AG10803 (cell line): ENCODE measurements at regions not wholly inside any gene's neighbourhood (a gene's known extent, or its start where the extent isn't known, plus 50 kb on each side); places are given as distances from the start of the nearest gene placed in this dataset.

Experiments used
- DNase-seq: peaks from one replicate; pipeline ENCODE4 v3.0.0; 2010; ENCODE audit warnings: low read depth
- H3K4me3 ChIP-seq: 2 replicates; pipeline ENCODE4 v1.5.1; 2011; ENCODE audit warnings: mild to moderate bottlenecking, low read length, control low read depth
- TF ChIP-seq, protein P1 (sequence below): conservative IDR thresholded peaks from 2 replicates; pipeline ENCODE4 v1.5.1; 2011; ENCODE audit warnings: mild to moderate bottlenecking, low read length, control low read depth, inconsistent platforms

DNA sequence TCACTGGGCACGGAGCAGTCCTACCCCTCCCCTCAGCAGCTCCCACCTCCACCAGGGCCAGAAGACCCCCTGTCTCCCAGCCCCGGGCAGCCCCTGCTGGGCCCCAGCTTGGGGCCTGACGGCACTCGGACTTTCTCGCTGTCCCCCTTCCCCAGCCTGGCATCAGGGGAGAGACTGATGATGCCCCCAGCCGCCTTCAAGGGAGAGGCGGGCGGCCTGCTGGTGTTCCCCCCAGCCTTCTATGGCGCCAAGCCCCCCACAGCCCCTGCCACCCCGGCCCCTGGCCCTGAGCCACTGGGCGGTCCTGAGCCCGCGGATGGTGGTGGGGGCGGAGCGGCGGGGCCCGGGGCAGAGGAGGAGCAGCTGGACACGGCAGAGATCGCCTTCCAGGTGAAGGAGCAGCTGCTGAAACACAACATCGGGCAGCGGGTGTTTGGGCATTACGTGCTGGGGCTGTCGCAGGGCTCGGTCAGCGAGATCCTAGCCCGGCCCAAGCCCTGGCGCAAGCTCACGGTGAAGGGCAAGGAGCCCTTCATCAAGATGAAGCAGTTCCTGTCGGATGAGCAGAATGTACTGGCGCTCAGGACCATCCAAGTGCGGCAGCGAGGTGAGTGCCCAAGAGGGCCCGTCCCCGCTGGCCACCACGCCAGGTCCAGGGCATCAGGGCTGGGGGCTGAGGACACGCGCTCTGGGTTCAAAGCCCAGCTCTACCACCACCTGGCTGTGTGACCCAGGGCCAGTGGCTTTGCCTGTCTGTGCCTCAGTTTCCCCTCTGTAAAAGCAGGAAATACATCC is 58.6 kb downstream of the PHETA1 start:
- no peak for DNase-seq
- H3K4me3 ChIP-seq, result no peak overlapping the region
- TF ChIP-seq, protein P1, sequence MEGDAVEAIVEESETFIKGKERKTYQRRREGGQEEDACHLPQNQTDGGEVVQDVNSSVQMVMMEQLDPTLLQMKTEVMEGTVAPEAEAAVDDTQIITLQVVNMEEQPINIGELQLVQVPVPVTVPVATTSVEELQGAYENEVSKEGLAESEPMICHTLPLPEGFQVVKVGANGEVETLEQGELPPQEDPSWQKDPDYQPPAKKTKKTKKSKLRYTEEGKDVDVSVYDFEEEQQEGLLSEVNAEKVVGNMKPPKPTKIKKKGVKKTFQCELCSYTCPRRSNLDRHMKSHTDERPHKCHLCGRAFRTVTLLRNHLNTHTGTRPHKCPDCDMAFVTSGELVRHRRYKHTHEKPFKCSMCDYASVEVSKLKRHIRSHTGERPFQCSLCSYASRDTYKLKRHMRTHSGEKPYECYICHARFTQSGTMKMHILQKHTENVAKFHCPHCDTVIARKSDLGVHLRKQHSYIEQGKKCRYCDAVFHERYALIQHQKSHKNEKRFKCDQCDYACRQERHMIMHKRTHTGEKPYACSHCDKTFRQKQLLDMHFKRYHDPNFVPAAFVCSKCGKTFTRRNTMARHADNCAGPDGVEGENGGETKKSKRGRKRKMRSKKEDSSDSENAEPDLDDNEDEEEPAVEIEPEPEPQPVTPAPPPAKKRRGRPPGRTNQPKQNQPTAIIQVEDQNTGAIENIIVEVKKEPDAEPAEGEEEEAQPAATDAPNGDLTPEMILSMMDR, result no peak

DNA sequence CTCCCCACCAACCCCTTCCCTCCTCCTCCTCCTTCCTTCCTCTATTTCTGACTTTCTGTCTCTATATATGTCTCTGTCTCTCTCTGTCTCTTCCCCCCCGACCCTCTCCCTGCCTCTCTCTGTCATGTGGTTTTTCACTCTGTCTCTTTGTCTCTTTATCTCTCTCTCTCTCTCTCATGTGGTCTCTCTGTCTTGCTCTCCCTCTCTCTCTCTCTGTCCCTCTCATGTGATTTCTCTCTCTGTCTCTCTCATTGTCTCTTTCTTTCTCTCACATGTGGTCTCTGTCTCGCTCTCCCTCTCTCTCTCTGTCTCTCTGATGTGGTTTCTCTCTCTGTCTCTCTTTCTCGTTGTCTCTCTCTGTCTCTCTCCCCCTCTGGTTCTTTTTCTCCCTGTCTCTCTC is 59.3 kb downstream of the PHETA1 start:
- TF ChIP-seq, protein P1, result no peak
- no peak for DNase-seq
- H3K4me3 ChIP-seq, result no peak overlapping the region

DNA sequence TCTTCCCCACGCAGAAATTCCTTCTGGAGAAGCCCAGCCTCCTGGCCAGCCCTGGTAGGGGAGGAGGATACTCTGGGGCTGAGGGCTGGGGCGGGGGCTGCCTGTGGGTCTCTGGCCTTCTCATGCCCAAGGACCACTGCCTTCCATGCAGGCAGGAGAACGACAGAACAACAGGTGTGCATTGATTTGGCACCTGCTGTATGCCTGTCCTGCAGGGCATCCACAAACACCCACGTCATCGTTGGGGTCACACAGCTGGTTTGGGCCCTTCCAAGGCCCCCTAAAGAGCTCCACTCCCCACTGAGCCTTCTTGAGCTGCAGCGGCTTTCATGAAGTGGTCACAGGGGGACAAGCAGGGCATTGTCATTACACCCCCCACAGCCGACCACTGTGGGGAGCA is 60.4 kb downstream of the PHETA1 start:
- TF ChIP-seq, protein P1, result no peak
- no peak for DNase-seq
- H3K4me3 ChIP-seq, result no peak overlapping the region

DNA sequence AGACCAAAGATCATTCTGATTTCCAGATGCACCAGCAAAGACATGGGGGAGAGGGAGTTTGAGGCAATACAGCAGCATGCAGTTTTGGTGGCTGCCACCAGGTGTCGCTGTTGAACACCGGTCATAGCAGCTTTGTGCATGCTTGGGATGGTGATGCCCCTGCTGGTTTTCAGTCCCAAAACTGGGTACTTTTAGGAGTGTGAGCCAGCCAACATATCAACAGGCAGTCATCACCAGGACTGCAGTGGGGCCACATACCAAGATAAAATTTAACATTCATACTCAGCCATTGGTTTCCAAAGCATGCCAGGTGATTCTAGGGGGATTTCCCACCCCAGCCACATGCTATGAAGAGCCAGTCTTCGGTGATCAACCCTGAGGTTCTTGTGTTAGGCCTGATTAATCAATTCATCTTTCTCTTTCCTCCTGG is 64.2 kb downstream of the PHETA1 start:
- DNase-seq, result no peak
- no peak overlapping the region for H3K4me3 ChIP-seq
- TF ChIP-seq, protein P1, result peak; percentile 58

DNA sequence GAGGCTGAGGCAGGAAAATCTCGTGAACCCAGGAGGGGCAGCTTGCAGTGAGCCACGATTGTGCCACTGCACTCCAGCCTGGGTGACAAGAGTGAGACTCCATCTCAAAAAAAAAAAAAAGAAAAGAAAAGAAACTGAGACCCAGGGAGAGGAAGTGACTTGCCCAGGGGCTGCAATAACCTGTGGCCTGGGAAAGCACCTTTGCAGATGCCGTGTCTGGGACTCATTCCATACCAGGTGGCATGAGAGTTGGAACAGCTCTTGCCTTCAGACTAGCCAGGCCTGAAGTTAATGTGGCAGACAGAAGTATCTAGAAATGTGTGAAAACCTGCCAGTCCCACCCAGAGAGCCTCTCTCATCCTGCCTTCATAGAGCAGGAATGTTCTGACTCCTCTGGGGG is 65.4 kb downstream of the PHETA1 start:
- no peak overlapping the region for H3K4me3 ChIP-seq
- DNase-seq, result no peak
- TF ChIP-seq, protein P1, result no peak

DNA sequence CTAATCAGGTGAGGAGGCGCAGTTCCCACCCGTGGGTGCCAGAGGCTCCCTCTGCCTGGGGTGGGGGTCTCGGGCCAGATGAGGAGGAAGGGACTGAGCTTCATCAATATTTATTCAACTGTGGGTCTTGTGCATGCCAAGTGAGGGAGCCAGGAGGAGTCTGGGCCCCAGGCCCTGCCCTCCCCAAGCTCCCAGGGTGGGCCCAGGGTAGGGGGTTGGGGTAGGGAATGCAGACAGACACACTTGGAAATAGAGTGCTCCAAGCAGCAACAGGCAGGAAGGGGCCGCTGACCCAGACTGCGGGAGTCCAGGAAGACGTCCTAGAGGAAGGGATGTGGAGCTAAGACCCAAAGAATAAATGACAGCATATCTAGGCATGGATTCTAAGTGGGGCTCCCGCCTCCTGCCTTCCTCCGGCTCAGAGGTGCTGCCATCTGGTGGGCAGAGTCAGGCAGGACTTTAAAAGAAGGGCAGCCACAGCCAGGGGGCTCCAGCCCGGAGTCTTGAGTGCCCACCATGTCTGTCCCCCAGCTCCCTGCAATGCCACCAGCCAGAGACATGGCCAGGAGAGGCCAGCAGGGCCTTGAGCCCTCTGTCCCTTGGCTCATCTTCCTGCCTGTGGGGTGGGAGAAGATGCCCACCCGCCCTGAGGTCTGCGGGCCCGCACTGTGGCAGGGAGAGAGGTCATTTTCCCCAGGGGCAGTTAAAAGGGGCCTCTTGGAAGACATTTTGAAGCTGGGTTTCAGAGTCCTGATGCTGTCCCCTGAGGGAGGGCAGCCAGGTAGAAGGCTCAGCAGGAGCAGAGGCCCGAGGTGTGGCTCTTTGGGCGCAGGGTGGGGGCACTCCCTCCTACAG is 70.1 kb downstream of the PHETA1 start:
- peak; percentile 33 for DNase-seq
- H3K4me3 ChIP-seq, result no peak overlapping the region
- TF ChIP-seq, protein P1, result peak; percentile 77
